HUES6 (cell line): ENCODE measurements at regions not wholly inside any gene's neighbourhood (a gene's known extent, or its start where the extent isn't known, plus 50 kb on each side); places are given as distances from the start of the nearest gene placed in this dataset.
"Not testable (repeated sequence)": the region's sequence is repeated elsewhere in the genome, so short reads cannot be mapped to it uniquely, and the experiment has no call there.

ENCODE experiments used
- H3K27ac ChIP-seq: 2 replicates; pipeline ENCODE4 v1.7.0; 2013; ENCODE audit warnings: low read depth, mild to moderate bottlenecking, low read length, inconsistent platforms
- H3K27me3 ChIP-seq: 2 replicates; pipeline ENCODE4 v1.6.1; 2013; ENCODE audit warnings: low read length; ENCODE audit not compliant: control insufficient read depth, insufficient read depth
- H3K36me3 ChIP-seq: 2 replicates; pipeline ENCODE4 v1.6.1; 2013; ENCODE audit warnings: low read length; ENCODE audit not compliant: control insufficient read depth, insufficient read depth
- H3K4me1 ChIP-seq: 2 replicates; pipeline ENCODE4 v1.6.1; 2013; ENCODE audit warnings: low read length; ENCODE audit not compliant: control insufficient read depth, insufficient read depth
- H3K4me3 ChIP-seq: 2 replicates; pipeline ENCODE4 v1.5.1; 2013; ENCODE audit warnings: low read depth, low read length
- H3K9ac ChIP-seq: one replicate; pipeline ENCODE4 v1.6.1; 2013; ENCODE audit warnings: mild to moderate bottlenecking, low read length
- H3K9me3 ChIP-seq: 2 replicates; pipeline ENCODE4 v1.6.1; 2013; ENCODE audit warnings: low read depth, low read length; ENCODE audit not compliant: control insufficient read depth, insufficient read depth

- H3K27me3 ChIP-seq: no peaks in the 10 kb centered on the region
- no peak overlapping the region for H3K9ac ChIP-seq
- H3K27ac ChIP-seq: no peak overlapping the region
- H3K36me3 ChIP-seq: no peaks in the 10 kb centered on the region
- H3K4me3 ChIP-seq: no peak overlapping the region
- H3K9me3 ChIP-seq: no peaks in the 10 kb centered on the region
- H3K4me1 ChIP-seq: 0 out of 2 replicates have a peak, but pooled peaks cover 6% of the 10 kb centered on the region
Measured at GRCh38 chr5:39660020-39660419, 235.2 kb upstream of the DAB2 start.

DNA sequence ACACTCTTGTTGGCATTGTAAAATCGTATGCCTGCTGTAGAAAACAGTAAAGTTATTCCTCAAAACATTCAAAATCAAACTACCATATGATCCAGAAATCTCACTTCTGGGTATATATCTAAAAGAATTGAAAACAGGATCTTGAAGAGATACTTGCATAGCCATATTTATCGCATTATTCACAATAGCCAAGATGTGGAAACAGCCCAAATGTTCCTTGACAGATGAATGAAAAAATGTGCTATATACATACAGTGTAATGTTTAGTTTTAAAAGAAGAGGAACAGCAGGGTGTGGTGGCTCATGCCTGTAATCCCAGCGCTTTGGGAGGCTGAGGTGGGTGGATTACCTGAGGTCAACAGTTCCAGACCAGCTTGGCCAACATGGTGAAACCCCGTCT lies 234.1 kb upstream of the DAB2 start:
- no peaks in the 10 kb centered on the region for H3K9me3 ChIP-seq
- H3K9ac ChIP-seq: no peak overlapping the region
- H3K27me3 ChIP-seq: no peaks in the 10 kb centered on the region
- 0 out of 2 replicates have a peak, but pooled peaks cover 6% of the 10 kb centered on the region for H3K4me1 ChIP-seq
- H3K4me3 ChIP-seq: no peak overlapping the region
- H3K27ac ChIP-seq: no peak overlapping the region
- no peaks in the 10 kb centered on the region for H3K36me3 ChIP-seq

DNA sequence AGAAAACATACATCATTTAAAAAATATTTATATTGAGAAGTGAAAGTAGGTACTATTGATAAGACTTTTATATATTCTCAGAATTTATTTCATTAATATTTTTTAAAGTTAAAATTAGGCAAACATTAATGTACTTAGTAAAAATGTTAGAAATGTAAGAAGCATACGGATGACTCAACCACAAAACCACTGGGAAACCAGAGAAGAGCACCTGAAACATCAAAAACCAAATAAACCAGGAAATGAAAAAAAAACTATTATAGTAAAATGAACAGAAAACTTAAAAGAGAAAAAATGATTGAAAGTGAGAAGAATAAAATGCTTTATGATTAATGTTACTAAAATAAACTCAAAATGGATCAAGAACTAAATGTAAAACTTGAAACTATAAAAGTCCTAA lies 233.2 kb upstream of the DAB2 start:
- Histone ChIP-seq H3K27me3 (no peaks in the 10 kb centered on the region), H3K9me3 (no peaks in the 10 kb centered on the region), H3K27ac (no peak overlapping the region), H3K36me3 (no peaks in the 10 kb centered on the region), H3K4me1 (0 out of 2 replicates have a peak, but pooled peaks cover 6% of the 10 kb centered on the region), H3K9ac (no peak overlapping the region), H3K4me3 (no peak overlapping the region)

DNA sequence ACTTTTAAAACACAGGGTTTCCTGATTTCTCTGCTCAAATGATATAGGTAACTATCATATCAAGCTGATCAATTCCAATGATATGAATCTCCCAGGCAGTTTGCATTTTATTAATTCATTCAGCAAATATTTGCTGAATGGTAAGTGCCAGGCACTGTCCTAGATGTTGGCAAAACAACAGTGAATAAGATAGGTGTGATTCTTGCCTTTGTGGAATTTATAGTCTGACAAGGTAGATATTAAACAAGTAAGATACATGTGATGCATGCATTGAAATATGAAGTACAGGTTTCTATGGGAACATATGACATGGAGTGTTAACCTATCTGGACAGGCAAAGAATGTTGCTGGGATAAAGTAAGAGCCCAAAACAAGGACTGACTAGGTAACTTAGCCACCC lies 231.8 kb upstream of the DAB2 start:
- Histone ChIP-seq H3K36me3 (no peaks in the 10 kb centered on the region), H3K4me1 (0 out of 2 replicates have a peak, but pooled peaks cover 6% of the 10 kb centered on the region), H3K4me3 (no peak overlapping the region), H3K27ac (no peak overlapping the region), H3K27me3 (no peaks in the 10 kb centered on the region), H3K9ac (no peak overlapping the region), H3K9me3 (peaks cover 3% of the 10 kb centered on the region; the same call in 1 of the 2 replicates)

DNA sequence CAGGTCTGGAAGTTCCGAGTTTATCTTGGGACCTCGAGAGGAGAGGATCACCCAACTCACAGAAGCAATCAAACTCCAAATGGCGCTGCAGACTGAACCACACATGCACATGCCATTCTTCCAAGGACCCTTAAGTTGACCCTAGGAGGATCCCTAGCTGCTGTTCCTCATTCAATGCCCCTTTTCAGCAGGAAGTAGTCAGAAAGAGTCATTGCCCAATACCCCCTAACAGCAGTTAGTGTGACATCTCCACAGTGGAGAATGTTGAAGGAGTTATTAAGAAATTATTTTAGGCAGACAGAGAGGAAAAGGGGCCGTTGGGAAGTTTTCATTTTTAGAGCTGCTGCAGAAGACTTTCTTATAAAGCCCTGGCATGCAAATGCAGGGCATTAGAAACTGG lies 229.9 kb upstream of the DAB2 start:
- Histone ChIP-seq H3K9me3 (peaks cover 3% of the 10 kb centered on the region; the same call in 1 of the 2 replicates), H3K27me3 (no peaks in the 10 kb centered on the region), H3K4me1 (no peaks in the 10 kb centered on the region), H3K36me3 (no peaks in the 10 kb centered on the region), H3K4me3 (no peak overlapping the region), H3K27ac (no peak overlapping the region), H3K9ac (no peak overlapping the region)

- H3K27ac ChIP-seq, H3K9ac ChIP-seq, H3K4me1 ChIP-seq, H3K27me3 ChIP-seq, H3K36me3 ChIP-seq, H3K4me3 ChIP-seq, H3K9me3 ChIP-seq: not testable (repeated sequence)
Measured at GRCh38 chr5:39652481-39652880, 227.7 kb upstream of the DAB2 start.

DNA sequence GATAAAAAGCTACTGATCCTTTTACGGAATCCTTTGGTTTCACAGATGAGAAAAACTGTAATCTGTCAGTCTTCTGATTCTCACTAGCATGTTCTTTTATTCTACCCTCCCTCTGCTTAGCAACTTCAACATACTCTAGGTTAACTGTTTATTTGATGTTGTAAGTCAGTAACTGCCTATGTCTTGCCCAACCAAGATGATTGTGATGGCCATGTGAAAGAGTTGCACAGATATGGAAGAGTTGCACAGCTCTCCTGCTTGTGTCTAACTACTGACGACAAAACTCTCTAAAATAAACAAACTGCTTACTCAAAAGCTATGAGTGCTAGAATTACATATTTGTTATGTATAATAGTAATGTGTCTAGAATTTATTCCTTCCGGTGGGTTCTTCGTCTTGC lies 227.3 kb upstream of the DAB2 start:
- Histone ChIP-seq H3K4me1 (no peaks in the 10 kb centered on the region), H3K27me3 (no peaks in the 10 kb centered on the region), H3K36me3 (no peaks in the 10 kb centered on the region), H3K4me3 (no peak overlapping the region), H3K9ac (no peak overlapping the region), H3K27ac (no peak overlapping the region), H3K9me3 (peaks cover 3% of the 10 kb centered on the region; the same call in 1 of the 2 replicates)

DNA sequence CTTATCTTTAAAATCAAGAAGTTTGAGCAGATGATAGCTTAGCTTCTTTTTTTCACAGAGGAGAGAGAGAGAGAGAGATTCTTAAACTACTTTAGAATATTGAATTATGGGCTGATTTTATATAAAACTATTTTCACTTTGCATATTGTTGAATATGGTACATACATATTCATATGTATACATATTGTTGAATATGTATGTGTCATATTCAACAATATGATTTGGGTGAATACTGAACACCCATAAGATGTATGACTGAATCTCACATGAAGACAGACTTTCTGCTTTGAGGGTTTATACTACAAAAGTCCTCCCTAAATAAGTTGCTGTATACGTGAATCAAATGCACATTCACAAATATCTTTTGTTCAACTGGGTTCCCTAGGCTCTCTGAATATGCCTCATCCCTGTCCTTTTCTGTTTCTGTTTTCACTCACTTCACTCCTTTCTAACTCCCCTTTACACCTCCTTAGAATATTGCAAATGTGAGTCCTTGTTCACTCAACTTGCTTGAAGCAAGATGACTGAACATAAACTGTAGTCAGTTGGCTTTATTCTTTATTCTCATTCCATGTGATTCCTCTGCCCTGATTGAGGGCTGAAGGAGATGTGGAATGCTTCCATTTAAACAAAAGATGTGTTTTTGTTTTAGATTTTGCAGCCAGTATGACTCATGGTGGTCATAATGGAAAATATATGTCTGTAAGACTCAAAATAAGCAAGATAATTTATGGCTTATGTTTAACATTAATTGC lies 225.4 kb upstream of the DAB2 start:
- Histone ChIP-seq H3K9ac (no peak overlapping the region), H3K27ac (no peak overlapping the region), H3K27me3 (no peaks in the 10 kb centered on the region), H3K9me3 (peaks cover 3% of the 10 kb centered on the region; the same call in 1 of the 2 replicates), H3K36me3 (no peaks in the 10 kb centered on the region), H3K4me3 (no peak overlapping the region), H3K4me1 (no peaks in the 10 kb centered on the region)

DNA sequence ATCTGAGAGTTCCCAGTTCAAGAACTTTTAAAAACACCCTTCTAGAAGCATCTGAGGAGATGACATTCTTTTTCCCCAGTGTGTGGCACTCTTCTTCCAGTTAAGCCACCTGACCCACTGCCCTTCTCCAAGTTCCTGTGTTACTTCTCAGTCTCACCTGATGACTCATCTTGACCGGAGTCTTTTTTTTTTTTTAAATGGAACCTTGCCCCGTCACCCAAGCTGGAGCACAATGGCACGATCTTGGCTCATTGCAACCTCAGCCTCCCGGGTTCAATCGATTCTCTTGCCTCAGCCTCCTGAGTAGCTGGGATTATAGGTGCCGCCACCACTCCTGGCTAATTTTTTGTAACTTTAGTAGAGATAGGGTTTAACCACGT lies 224.1 kb upstream of the DAB2 start:
- Histone ChIP-seq H3K9ac (no peak overlapping the region), H3K27ac (no peak overlapping the region), H3K4me1 (no peaks in the 10 kb centered on the region), H3K4me3 (no peak overlapping the region), H3K36me3 (no peaks in the 10 kb centered on the region), H3K9me3 (peaks cover 3% of the 10 kb centered on the region; the same call in 1 of the 2 replicates), H3K27me3 (no peaks in the 10 kb centered on the region)

DNA sequence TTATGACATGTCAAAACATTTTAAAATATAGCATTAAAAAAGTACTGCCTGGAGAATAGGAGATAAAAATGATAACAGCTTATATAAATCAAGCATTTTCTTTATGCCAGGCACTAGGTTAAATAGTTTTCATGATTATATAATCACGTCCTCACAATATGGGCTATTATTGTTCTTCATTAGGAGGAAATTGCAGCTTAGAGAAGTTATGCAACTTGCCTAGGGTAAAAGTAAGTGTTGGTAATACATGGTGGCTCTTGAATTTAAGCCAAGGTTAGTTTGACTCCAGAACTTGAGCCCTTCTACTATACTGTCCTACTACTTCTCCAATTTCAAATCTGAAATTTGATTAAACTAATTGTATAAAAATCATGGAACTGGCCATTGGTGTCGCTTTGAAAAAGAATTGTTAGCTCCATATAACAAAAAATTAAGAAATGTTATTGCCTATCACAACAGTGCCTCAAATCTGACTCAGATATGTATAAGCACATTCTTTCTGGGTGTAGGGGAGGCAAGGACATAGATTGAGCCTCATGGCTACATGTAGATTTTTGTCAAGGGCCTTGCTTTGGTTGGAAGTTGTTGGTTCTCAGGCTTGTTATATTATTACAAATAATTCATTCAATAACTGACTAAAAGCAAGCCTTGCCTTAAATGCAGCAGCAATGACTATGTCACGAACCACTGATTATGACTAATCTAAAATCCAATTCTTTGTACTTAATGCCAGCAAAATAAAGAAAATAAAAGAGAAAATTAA lies 223.5 kb upstream of the DAB2 start:
- Histone ChIP-seq H3K27ac (no peak overlapping the region), H3K4me3 (no peak overlapping the region), H3K27me3 (no peaks in the 10 kb centered on the region), H3K36me3 (no peaks in the 10 kb centered on the region), H3K9me3 (peaks cover 3% of the 10 kb centered on the region; the same call in 1 of the 2 replicates), H3K4me1 (no peaks in the 10 kb centered on the region), H3K9ac (no peak overlapping the region)

DNA sequence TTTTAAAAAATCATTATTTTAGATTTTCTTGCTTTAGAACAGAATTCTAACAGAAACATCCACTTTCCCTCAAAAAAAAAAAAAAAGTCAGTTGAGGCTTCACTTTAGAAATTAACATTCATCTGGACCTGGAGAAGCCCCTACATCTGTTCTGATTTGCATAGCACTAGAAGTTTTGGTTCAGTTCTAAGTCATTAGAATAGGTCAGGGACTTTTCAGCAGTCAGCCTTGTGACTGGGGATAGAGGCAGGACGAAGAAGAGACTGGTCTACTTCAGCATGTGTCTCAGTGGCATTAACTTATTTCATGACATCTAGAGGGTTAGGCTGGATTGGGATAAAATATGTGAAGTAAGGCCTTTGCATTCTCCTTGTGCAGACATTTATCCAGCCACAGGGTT lies 215.8 kb upstream of the DAB2 start:
- Histone ChIP-seq H3K9me3 (no peaks in the 10 kb centered on the region), H3K27ac (no peak overlapping the region), H3K27me3 (no peaks in the 10 kb centered on the region), H3K4me3 (no peak overlapping the region), H3K4me1 (no peaks in the 10 kb centered on the region), H3K9ac (no peak overlapping the region), H3K36me3 (no peaks in the 10 kb centered on the region)
